Vagina (tissue), 2 donors: ENCODE measurements at regions not wholly inside any gene's neighbourhood (a gene's known extent, or its start where the extent isn't known, plus 50 kb on each side); places are given as distances from the start of the nearest gene placed in this dataset.

Experiments
- DNase-seq, 2 donors: peaks; one replicate each; pipeline ENCODE4 v3.0.0-alpha.2; 2017; ENCODE audit errors: extremely low spot score in 2 of 2
- H3K27ac ChIP-seq: fragments of 200-600 bp; sonication (generic); one replicate; pipeline ENCODE4 v1.5.1; 2019
- H3K27me3 ChIP-seq: fragments of 200-600 bp; sonication (generic); one replicate; pipeline ENCODE4 v1.5.1; 2019
- H3K36me3 ChIP-seq, 2 donors: fragments of 200-600 bp; sonication (generic); one replicate each; pipeline ENCODE4 v1.5.1; 2017 to 2019
- H3K4me1 ChIP-seq: fragments of 200-600 bp; sonication (generic); one replicate; pipeline ENCODE4 v1.5.1; 2019
- H3K4me3 ChIP-seq, 2 donors: fragments of 200-600 bp; sonication (generic); 1 replicate in 1 of 2; 2 replicates in 1 of 2; pipeline ENCODE4 v1.5.1; 2016 to 2019
- H3K9me3 ChIP-seq: fragments of 200-600 bp; sonication (generic); one replicate; pipeline ENCODE4 v1.5.1; 2019
- POLR2A ChIP-seq, 2 donors: fragments of 450-650 bp; IDR thresholded peaks; one replicate each; pipeline ENCODE4 v1.6.1; 2017; ENCODE audit warnings: antibody characterized with exemption in 2 of 2, mild to moderate bottlenecking in 2 of 2, moderate library complexity in 2 of 2
- POLR2AphosphoS5 ChIP-seq, 2 donors: sonication (generic); formaldehyde crosslinking; IDR thresholded peaks; one replicate each; pipeline ENCODE4 v1.9.0; 2017; ENCODE audit warnings: antibody characterized with exemption in 2 of 2, mild to moderate bottlenecking in 2 of 2, low read depth in 1 of 2; ENCODE audit not compliant: insufficient read depth in 1 of 2
- intact Hi-C: fragments of 100-400 bp; cut with DNase I; formaldehyde crosslinking; loops from one replicate; pipeline ENCODE4 v1.15.1; 2023
- TF ChIP-seq, protein P1 (sequence below), 3 experiments: fragments of 450-650 bp in 2 of 3; fragments of 200-600 bp in 1 of 3; sonication (generic) in 1 of 3; IDR thresholded peaks; one replicate each; pipeline ENCODE4 v1.5.1; 2017 to 2019; ENCODE audit warnings: antibody characterized with exemption in 3 of 3, mild to moderate bottlenecking in 2 of 3, moderate library complexity in 2 of 3

DNA sequence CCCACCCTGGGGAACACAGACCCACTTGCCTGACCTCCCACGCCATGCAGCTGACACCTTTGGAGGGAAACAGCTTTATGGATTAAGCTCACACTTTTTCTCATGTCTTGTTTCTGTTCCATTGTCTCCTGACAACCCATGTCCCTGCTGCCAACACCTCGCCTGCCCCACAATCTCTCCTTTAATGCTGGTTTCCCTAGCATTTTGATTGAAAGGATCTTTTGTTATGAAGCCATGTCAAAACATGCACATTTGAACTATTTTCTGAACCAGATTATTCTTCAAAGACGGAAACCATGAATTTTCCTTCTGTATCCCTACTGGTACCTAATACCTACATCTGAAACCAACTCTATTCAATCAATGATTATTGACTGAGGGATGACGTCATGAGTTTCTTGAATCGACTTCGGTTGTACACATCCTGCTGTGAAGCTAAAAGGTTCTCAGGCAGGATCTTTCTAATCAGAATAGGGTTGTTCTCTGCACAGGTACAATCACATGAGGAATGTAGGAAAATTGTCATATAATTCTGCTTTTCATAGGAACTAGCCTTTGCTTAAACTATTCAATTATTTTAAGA lies 106.2 kb upstream of the NEBL start:
- Histone ChIP-seq H3K27ac (no peak overlapping the region), H3K36me3 (no peaks in the 10 kb centered on the region), H3K27me3 (no peaks in the 10 kb centered on the region), H3K4me3 (no peak overlapping the region), H3K9me3 (no peaks in the 10 kb centered on the region), H3K4me1 (no peaks in the 10 kb centered on the region)
- TF ChIP-seq, protein P1, sequence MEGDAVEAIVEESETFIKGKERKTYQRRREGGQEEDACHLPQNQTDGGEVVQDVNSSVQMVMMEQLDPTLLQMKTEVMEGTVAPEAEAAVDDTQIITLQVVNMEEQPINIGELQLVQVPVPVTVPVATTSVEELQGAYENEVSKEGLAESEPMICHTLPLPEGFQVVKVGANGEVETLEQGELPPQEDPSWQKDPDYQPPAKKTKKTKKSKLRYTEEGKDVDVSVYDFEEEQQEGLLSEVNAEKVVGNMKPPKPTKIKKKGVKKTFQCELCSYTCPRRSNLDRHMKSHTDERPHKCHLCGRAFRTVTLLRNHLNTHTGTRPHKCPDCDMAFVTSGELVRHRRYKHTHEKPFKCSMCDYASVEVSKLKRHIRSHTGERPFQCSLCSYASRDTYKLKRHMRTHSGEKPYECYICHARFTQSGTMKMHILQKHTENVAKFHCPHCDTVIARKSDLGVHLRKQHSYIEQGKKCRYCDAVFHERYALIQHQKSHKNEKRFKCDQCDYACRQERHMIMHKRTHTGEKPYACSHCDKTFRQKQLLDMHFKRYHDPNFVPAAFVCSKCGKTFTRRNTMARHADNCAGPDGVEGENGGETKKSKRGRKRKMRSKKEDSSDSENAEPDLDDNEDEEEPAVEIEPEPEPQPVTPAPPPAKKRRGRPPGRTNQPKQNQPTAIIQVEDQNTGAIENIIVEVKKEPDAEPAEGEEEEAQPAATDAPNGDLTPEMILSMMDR (IDR thresholded peaks at IDR 0.05) = no peak
- no peak for TF ChIP-seq POLR2A (IDR thresholded peaks at IDR 0.05)
- no peak for TF ChIP-seq POLR2AphosphoS5 (IDR thresholded peaks at IDR 0.05; ENCODE audit: insufficient read depth in 1 of 2, low read depth in 1 of 2)
- intact Hi-C loops = no loop called here
- no peak for DNase-seq

DNA sequence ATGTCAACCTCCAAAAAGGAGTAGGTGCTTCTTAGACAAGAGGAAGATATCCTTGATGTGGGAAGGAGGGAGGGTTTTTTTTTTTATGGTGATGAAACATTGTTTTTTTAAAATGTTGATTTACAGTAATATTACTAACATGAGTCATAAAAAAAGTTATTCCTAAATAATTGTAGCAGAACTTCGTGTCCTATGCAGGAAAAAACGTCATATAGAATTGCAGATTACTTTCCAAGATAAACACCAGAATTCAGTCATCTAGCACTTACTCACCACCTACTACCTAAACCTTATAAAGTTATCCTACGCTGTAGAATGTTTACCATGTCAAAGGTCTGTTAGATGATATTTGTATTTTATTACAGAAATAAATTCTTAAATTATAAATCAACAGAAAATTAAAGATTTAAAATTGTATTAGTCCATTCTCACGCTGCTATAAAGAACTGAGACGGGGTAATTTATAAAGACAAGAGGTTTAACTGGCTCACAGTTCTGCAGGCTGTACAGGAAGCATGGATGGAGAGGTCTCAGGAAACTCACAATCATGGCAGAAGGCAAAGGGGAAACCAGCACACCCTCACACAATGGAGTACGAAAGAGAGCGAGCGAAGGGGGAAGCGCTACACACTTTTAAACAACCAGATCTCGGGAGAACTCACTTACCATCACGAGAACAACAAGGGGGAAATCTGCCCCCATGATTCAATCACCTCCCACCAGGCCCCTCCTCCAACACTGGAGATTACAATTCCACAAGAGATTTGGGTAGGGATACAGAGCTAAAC lies 105.2 kb upstream of the NEBL start:
- Histone ChIP-seq H3K36me3 (no peaks in the 10 kb centered on the region), H3K27ac (no peak overlapping the region), H3K9me3 (no peaks in the 10 kb centered on the region), H3K27me3 (no peaks in the 10 kb centered on the region), H3K4me1 (no peaks in the 10 kb centered on the region), H3K4me3 (no peak overlapping the region)
- no peak for TF ChIP-seq POLR2A (IDR thresholded peaks at IDR 0.05)
- TF ChIP-seq, protein P1 (IDR thresholded peaks at IDR 0.05) = no peak
- TF ChIP-seq POLR2AphosphoS5 (IDR thresholded peaks at IDR 0.05; ENCODE audit: insufficient read depth in 1 of 2, low read depth in 1 of 2) = no peak
- intact Hi-C loops = no loop called here
- DNase-seq = no peak

DNA sequence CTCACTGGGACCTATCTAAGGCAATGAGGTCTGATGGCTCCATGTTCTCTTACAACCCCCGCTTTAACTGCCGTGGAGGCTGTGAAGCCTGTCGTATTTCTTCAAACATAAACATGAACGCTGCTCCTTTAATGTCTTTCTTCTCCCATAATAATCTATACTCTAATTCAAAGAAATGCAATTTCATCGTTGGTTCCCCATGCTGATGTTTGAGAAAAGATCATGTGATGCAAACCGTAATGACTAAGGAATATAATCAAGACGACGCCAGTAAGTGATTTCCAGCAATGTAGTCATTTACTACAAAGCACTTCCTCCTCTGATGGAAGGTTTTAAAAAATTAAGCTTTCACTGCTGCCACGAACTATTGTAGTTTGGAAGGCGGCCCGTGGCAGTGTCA lies 102.6 kb upstream of the NEBL start:
- no peaks in the 10 kb centered on the region for H3K9me3 ChIP-seq
- no peaks in the 10 kb centered on the region for H3K27me3 ChIP-seq
- H3K4me3 ChIP-seq = no peak overlapping the region
- no peaks in the 10 kb centered on the region for H3K4me1 ChIP-seq
- TF ChIP-seq POLR2AphosphoS5 (IDR thresholded peaks at IDR 0.05; ENCODE audit: insufficient read depth in 1 of 2, low read depth in 1 of 2) (no peak), POLR2A (IDR thresholded peaks at IDR 0.05) (no peak)
- TF ChIP-seq, protein P1 (IDR thresholded peaks at IDR 0.05) = no peak
- H3K27ac ChIP-seq = no peak overlapping the region
- intact Hi-C loops = no loop called here
- no peaks in the 10 kb centered on the region for H3K36me3 ChIP-seq
- DNase-seq = no peak

DNA sequence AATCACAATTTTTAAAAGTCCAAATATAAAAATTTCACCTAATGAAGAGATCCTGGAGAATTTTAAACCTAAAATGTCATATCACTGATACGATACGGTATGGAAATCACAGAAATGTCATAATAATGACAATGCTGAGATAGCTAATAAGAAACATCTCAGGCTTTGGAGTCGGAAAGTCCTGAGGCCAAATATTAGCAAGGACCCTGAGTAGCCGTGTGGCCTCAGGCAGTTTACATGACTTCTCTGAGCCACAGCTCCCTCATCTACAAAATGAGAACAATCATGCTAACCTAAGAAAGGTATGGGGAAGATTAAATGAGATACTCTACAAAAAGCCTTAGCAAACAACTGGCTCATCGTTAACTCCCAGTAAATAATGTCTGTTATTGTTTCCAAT lies 100.9 kb upstream of the NEBL start:
- H3K27me3 ChIP-seq = no peaks in the 10 kb centered on the region
- no peaks in the 10 kb centered on the region for H3K4me1 ChIP-seq
- TF ChIP-seq POLR2AphosphoS5 (IDR thresholded peaks at IDR 0.05; ENCODE audit: insufficient read depth in 1 of 2, low read depth in 1 of 2) (no peak), POLR2A (IDR thresholded peaks at IDR 0.05) (no peak)
- TF ChIP-seq, protein P1 (IDR thresholded peaks at IDR 0.05) = no peak
- no peaks in the 10 kb centered on the region for H3K9me3 ChIP-seq
- H3K27ac ChIP-seq = no peak overlapping the region
- H3K4me3 ChIP-seq = no peak overlapping the region
- intact Hi-C loops = no loop called here
- H3K36me3 ChIP-seq = no peaks in the 10 kb centered on the region
- DNase-seq = no peak
